GM23338 (cell line): ENCODE measurements at regions not wholly inside any gene's neighbourhood (a gene's known extent, or its start where the extent isn't known, plus 50 kb on each side); places are given as distances from the start of the nearest gene placed in this dataset.

Experiments
- ATAC-seq: fragments of 200-7000 bp; cut with Tn5 transposase; 3 replicates; pipeline ENCODE4 v1.9.1; 2020
- DNase-seq: peaks from one replicate; pipeline ENCODE4 v3.0.0-alpha.2; 2015; ENCODE audit warnings: low spot score
- H2AFZ ChIP-seq: fragments of 200-600 bp; sonication (generic); 2 replicates; pipeline ENCODE4 v1.8.0; 2016; ENCODE audit warnings: antibody characterized with exemption, mild to moderate bottlenecking, moderate library complexity
- H3F3A ChIP-seq: fragments of 200-600 bp; sonication (generic); replicated peaks from 2 replicates; pipeline ENCODE4 v1.8.0; 2017; ENCODE audit warnings: antibody characterized with exemption, mixed run types, low read depth
- H3K27ac ChIP-seq: fragments of 200-600 bp; sonication (generic); 2 replicates; pipeline ENCODE4 v1.6.1; 2016; ENCODE audit warnings: low read depth
- H3K27me3 ChIP-seq: fragments of 200-600 bp; sonication (generic); 2 replicates; pipeline ENCODE4 v1.8.0; 2016; ENCODE audit warnings: mild to moderate bottlenecking, mixed run types, moderate library complexity; ENCODE audit not compliant: insufficient read depth
- H3K36me3 ChIP-seq: fragments of 200-600 bp; sonication (generic); 2 replicates; pipeline ENCODE4 v1.8.0; 2016; ENCODE audit warnings: mild to moderate bottlenecking; ENCODE audit not compliant: insufficient read depth
- H3K4me1 ChIP-seq: fragments of 200-600 bp; sonication (generic); 2 replicates; pipeline ENCODE4 v1.8.0; 2016; ENCODE audit warnings: mild to moderate bottlenecking, moderate library complexity; ENCODE audit not compliant: insufficient read depth
- H3K4me2 ChIP-seq: fragments of 200-600 bp; sonication (generic); 2 replicates; pipeline ENCODE4 v1.7.1; 2017; ENCODE audit warnings: mixed run types
- H3K4me3 ChIP-seq: fragments of 200-600 bp; sonication (generic); 2 replicates; pipeline ENCODE4 v1.6.1; 2016; ENCODE audit warnings: mixed run types
- H3K79me2 ChIP-seq: fragments of 200-600 bp; sonication (generic); replicated peaks from 2 replicates; pipeline ENCODE4 v1.8.0; 2017; ENCODE audit warnings: mild to moderate bottlenecking; ENCODE audit not compliant: insufficient read depth
- H3K9me2 ChIP-seq: fragments of 200-600 bp; sonication (generic); 2 replicates; pipeline ENCODE4 v1.8.0; 2017; ENCODE audit not compliant: insufficient read depth
- H4K20me1 ChIP-seq: fragments of 200-600 bp; sonication (generic); replicated peaks from 2 replicates; pipeline ENCODE4 v1.8.0; 2017; ENCODE audit warnings: mild to moderate bottlenecking; ENCODE audit not compliant: insufficient read depth
- H3K27ac Mint-ChIP-seq: 2 replicates; pipeline ENCODE4 v1.8.0; 2020; ENCODE audit warnings: inconsistent platforms, mild to moderate bottlenecking, moderate library complexity, mixed read lengths
- H3K27me3 Mint-ChIP-seq: 3 replicates; pipeline ENCODE4 v1.8.0; 2022; ENCODE audit warnings: low read depth, mild to moderate bottlenecking, moderate library complexity, mixed read lengths, inconsistent platforms; ENCODE audit not compliant: insufficient read depth, poor library complexity
- H3K36me3 Mint-ChIP-seq: 3 replicates; pipeline ENCODE4 v1.8.0; 2021; ENCODE audit warnings: low read depth, mild to moderate bottlenecking, inconsistent platforms, moderate library complexity, mixed read lengths
- H3K4me1 Mint-ChIP-seq: 3 replicates; pipeline ENCODE4 v1.8.0; 2020; ENCODE audit warnings: mild to moderate bottlenecking, inconsistent platforms, mixed read lengths
- H3K4me3 Mint-ChIP-seq: 3 replicates; pipeline ENCODE4 v1.8.0; 2021; ENCODE audit warnings: moderate library complexity, mild to moderate bottlenecking, inconsistent platforms, mixed read lengths
- H3K9me3 Mint-ChIP-seq: 3 replicates; pipeline ENCODE4 v1.8.0; 2020; ENCODE audit warnings: moderate library complexity, mild to moderate bottlenecking, inconsistent platforms, mixed read lengths
- CREB1 ChIP-seq: fragments of 250-450 bp; sonication (Bioruptor Pico); IDR thresholded peaks from 2 replicates; pipeline ENCODE4 v1.5.0; 2020; ENCODE audit warnings: low read depth, mild to moderate bottlenecking, moderate library complexity
- EZH2 ChIP-seq: fragments of 200-600 bp; sonication (generic); IDR thresholded peaks from one replicate; pipeline ENCODE4 v1.8.0; 2017; ENCODE audit warnings: antibody characterized with exemption, mild to moderate bottlenecking, low read depth; ENCODE audit not compliant: unreplicated experiment
- EZH2phosphoT487 ChIP-seq: fragments of 200-600 bp; sonication (generic); IDR thresholded peaks from one replicate; pipeline ENCODE4 v1.8.1; 2018; ENCODE audit warnings: antibody characterized with exemption; ENCODE audit not compliant: unreplicated experiment
- JUNB ChIP-seq: IDR thresholded peaks from one replicate; pipeline ENCODE4 v1.6.1; 2016; ENCODE audit warnings: antibody characterized with exemption; ENCODE audit not compliant: unreplicated experiment
- NANOG ChIP-seq: IDR thresholded peaks from 2 replicates; pipeline ENCODE4 v1.6.1; 2016; ENCODE audit warnings: antibody characterized with exemption, borderline replicate concordance
- POLR2AphosphoS5 ChIP-seq: IDR thresholded peaks from 2 replicates; pipeline ENCODE4 v1.6.1; 2016; ENCODE audit warnings: antibody characterized with exemption, low read depth
- STAT1 ChIP-seq: IDR thresholded peaks from one replicate; pipeline ENCODE4 v1.6.1; 2016; ENCODE audit warnings: antibody characterized with exemption; ENCODE audit not compliant: unreplicated experiment
- ZNF114 ChIP-seq: fragments of 250-450 bp; sonication (Bioruptor Pico); IDR thresholded peaks from 2 replicates; pipeline ENCODE4 v1.5.0; 2020; ENCODE audit warnings: mild to moderate bottlenecking, moderate library complexity
- ZNF331 ChIP-seq: fragments of 250-450 bp; sonication (Bioruptor Pico); IDR thresholded peaks from 2 replicates; pipeline ENCODE4 v1.5.0; 2020; ENCODE audit warnings: low read depth, mild to moderate bottlenecking, moderate library complexity
- TF ChIP-seq, protein P1 (sequence below): IDR thresholded peaks from 2 replicates; pipeline ENCODE4 v1.6.1; 2016; ENCODE audit warnings: antibody characterized with exemption
- TF ChIP-seq, protein P2 (sequence below): fragments of 250-450 bp; sonication (Bioruptor Pico); IDR thresholded peaks from 2 replicates; pipeline ENCODE4 v1.5.0; 2020; ENCODE audit warnings: mild to moderate bottlenecking, moderate library complexity
- TF ChIP-seq, protein P3 (sequence below), 2 experiments: fragments of 200-600 bp in 1 of 2; sonication (generic) in 1 of 2; conservative IDR thresholded peaks; 2 replicates each; pipeline versions ENCODE4 v1.5.1 to v1.6.1; 2016 to 2017; ENCODE audit warnings: antibody characterized with exemption in 2 of 2, low read depth in 2 of 2, mild to moderate bottlenecking in 2 of 2, moderate library complexity in 1 of 2
- TF ChIP-seq, protein P4 (sequence below): IDR thresholded peaks from one replicate; pipeline ENCODE4 v1.6.1; 2018; ENCODE audit warnings: antibody characterized with exemption; ENCODE audit not compliant: unreplicated experiment

DNA sequence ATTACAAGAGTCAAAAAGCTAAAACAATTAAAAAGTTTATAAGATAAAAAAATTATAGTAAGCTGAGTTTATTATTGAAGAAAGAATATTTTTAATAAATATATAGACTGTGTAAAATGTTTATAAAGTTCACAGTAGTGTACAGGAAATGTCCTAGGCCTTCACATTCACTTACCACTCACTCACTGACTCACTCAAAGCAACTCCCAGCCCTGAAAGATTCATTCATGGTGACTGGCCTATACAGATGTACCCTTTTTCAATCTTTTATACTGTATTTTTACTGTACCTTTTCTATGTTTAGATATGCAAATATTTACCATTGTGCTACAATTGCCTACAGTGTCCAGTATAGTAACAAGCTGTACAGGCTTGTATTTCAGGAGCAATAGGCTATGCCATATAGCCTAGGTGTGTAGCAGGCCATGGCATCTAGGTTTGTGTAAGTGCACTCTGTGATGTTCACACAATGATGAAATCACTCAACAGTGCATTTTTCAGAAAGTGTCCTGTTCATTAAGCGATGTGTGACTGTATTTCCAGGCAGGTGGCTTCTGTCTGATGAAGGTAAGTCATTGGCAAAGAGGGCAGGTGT lies 130.2 kb downstream of the BTBD3 start:
- H3K27ac Mint-ChIP-seq, result no peak overlapping the region
- no peaks in the 10 kb centered on the region for H3K9me3 Mint-ChIP-seq
- H4K20me1 ChIP-seq, result no peaks in the 10 kb centered on the region; the same call in 1 of the 2 replicates
- DNase-seq, result no peak
- H3K36me3 ChIP-seq, result no peaks in the 10 kb centered on the region
- ATAC-seq, result no peak
- H3K79me2 ChIP-seq, result no peaks in the 10 kb centered on the region
- H3K27me3 Mint-ChIP-seq, result no peaks in the 10 kb centered on the region
- H3K36me3 Mint-ChIP-seq, result no peaks in the 10 kb centered on the region
- peaks cover 14% of the 10 kb centered on the region for H3K9me2 ChIP-seq
- no peak overlapping the region for H3K4me3 ChIP-seq
- H3K27ac ChIP-seq, result no peak overlapping the region
- no peaks in the 10 kb centered on the region for H3K27me3 ChIP-seq
- H2AFZ ChIP-seq, result no peak overlapping the region
- no peaks in the 10 kb centered on the region for H3K4me1 Mint-ChIP-seq
- no peaks in the 10 kb centered on the region for H3F3A ChIP-seq
- no peak overlapping the region for H3K4me2 ChIP-seq
- TF ChIP-seq CREB1 (no peak), ZNF331 (CRISPR knock-in tag) (no peak), EZH2phosphoT487 (no peak), STAT1 (no peak), ZNF114 (CRISPR knock-in tag) (no peak), NANOG (no peak), JUNB (no peak), EZH2 (no peak), POLR2AphosphoS5 (no peak)
- TF ChIP-seq, protein P1, sequence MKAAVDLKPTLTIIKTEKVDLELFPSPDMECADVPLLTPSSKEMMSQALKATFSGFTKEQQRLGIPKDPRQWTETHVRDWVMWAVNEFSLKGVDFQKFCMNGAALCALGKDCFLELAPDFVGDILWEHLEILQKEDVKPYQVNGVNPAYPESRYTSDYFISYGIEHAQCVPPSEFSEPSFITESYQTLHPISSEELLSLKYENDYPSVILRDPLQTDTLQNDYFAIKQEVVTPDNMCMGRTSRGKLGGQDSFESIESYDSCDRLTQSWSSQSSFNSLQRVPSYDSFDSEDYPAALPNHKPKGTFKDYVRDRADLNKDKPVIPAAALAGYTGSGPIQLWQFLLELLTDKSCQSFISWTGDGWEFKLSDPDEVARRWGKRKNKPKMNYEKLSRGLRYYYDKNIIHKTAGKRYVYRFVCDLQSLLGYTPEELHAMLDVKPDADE, result no peak
- TF ChIP-seq, protein P2, sequence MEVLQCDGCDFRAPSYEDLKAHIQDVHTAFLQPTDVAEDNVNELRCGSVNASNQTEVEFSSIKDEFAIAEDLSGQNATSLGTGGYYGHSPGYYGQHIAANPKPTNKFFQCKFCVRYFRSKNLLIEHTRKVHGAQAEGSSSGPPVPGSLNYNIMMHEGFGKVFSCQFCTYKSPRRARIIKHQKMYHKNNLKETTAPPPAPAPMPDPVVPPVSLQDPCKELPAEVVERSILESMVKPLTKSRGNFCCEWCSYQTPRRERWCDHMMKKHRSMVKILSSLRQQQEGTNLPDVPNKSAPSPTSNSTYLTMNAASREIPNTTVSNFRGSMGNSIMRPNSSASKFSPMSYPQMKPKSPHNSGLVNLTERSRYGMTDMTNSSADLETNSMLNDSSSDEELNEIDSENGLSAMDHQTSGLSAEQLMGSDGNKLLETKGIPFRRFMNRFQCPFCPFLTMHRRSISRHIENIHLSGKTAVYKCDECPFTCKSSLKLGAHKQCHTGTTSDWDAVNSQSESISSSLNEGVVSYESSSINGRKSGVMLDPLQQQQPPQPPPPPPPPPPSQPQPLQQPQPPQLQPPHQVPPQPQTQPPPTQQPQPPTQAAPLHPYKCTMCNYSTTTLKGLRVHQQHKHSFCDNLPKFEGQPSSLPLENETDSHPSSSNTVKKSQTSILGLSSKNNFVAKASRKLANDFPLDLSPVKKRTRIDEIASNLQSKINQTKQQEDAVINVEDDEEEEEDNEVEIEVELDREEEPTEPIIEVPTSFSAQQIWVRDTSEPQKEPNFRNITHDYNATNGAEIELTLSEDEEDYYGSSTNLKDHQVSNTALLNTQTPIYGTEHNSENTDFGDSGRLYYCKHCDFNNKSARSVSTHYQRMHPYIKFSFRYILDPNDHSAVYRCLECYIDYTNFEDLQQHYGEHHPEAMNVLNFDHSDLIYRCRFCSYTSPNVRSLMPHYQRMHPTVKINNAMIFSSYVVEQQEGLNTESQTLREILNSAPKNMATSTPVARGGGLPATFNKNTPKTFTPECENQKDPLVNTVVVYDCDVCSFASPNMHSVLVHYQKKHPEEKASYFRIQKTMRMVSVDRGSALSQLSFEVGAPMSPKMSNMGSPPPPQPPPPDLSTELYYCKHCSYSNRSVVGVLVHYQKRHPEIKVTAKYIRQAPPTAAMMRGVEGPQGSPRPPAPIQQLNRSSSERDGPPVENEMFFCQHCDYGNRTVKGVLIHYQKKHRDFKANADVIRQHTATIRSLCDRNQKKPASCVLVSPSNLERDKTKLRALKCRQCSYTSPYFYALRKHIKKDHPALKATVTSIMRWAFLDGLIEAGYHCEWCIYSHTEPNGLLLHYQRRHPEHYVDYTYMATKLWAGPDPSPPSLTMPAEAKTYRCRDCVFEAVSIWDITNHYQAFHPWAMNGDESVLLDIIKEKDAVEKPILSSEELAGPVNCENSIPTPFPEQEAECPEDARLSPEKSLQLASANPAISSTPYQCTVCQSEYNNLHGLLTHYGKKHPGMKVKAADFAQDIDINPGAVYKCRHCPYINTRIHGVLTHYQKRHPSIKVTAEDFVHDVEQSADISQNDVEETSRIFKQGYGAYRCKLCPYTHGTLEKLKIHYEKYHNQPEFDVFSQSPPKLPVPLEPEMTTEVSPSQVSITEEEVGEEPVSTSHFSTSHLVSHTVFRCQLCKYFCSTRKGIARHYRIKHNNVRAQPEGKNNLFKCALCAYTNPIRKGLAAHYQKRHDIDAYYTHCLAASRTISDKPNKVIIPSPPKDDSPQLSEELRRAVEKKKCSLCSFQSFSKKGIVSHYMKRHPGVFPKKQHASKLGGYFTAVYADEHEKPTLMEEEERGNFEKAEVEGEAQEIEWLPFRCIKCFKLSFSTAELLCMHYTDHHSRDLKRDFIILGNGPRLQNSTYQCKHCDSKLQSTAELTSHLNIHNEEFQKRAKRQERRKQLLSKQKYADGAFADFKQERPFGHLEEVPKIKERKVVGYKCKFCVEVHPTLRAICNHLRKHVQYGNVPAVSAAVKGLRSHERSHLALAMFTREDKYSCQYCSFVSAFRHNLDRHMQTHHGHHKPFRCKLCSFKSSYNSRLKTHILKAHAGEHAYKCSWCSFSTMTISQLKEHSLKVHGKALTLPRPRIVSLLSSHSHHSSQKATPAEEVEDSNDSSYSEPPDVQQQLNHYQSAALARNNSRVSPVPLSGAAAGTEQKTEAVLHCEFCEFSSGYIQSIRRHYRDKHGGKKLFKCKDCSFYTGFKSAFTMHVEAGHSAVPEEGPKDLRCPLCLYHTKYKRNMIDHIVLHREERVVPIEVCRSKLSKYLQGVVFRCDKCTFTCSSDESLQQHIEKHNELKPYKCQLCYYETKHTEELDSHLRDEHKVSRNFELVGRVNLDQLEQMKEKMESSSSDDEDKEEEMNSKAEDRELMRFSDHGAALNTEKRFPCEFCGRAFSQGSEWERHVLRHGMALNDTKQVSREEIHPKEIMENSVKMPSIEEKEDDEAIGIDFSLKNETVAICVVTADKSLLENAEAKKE, result no peak
- TF ChIP-seq, protein P3, sequence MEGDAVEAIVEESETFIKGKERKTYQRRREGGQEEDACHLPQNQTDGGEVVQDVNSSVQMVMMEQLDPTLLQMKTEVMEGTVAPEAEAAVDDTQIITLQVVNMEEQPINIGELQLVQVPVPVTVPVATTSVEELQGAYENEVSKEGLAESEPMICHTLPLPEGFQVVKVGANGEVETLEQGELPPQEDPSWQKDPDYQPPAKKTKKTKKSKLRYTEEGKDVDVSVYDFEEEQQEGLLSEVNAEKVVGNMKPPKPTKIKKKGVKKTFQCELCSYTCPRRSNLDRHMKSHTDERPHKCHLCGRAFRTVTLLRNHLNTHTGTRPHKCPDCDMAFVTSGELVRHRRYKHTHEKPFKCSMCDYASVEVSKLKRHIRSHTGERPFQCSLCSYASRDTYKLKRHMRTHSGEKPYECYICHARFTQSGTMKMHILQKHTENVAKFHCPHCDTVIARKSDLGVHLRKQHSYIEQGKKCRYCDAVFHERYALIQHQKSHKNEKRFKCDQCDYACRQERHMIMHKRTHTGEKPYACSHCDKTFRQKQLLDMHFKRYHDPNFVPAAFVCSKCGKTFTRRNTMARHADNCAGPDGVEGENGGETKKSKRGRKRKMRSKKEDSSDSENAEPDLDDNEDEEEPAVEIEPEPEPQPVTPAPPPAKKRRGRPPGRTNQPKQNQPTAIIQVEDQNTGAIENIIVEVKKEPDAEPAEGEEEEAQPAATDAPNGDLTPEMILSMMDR (conservative IDR thresholded peaks at IDR 0.05; ENCODE audit: low read depth in 2 of 2), result no peak
- TF ChIP-seq, protein P4, sequence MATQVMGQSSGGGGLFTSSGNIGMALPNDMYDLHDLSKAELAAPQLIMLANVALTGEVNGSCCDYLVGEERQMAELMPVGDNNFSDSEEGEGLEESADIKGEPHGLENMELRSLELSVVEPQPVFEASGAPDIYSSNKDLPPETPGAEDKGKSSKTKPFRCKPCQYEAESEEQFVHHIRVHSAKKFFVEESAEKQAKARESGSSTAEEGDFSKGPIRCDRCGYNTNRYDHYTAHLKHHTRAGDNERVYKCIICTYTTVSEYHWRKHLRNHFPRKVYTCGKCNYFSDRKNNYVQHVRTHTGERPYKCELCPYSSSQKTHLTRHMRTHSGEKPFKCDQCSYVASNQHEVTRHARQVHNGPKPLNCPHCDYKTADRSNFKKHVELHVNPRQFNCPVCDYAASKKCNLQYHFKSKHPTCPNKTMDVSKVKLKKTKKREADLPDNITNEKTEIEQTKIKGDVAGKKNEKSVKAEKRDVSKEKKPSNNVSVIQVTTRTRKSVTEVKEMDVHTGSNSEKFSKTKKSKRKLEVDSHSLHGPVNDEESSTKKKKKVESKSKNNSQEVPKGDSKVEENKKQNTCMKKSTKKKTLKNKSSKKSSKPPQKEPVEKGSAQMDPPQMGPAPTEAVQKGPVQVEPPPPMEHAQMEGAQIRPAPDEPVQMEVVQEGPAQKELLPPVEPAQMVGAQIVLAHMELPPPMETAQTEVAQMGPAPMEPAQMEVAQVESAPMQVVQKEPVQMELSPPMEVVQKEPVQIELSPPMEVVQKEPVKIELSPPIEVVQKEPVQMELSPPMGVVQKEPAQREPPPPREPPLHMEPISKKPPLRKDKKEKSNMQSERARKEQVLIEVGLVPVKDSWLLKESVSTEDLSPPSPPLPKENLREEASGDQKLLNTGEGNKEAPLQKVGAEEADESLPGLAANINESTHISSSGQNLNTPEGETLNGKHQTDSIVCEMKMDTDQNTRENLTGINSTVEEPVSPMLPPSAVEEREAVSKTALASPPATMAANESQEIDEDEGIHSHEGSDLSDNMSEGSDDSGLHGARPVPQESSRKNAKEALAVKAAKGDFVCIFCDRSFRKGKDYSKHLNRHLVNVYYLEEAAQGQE, result no peak
- no peak overlapping the region for H3K4me3 Mint-ChIP-seq
- no peaks in the 10 kb centered on the region for H3K4me1 ChIP-seq
